H1 (cell line): ENCODE measurements at regions not wholly inside any gene's neighbourhood (a gene's known extent, or its start where the extent isn't known, plus 50 kb on each side); places are given as distances from the start of the nearest gene placed in this dataset.
A peak's percentile ranks its signal among the peaks of the same experiment; 100 is the strongest.

Source experiments
- CTCF ChIA-PET: fragments of 300-600 bp; sonication (Branson Sonifier 250); formaldehyde crosslinking; loops from one replicate; lab custom pipeline; 2021; ENCODE audit not compliant: partially characterized antibody; lab: Charles Lee
- POLR2A ChIA-PET: fragments of 300-600 bp; sonication (Branson Sonifier 250); formaldehyde crosslinking; loops from one replicate; lab custom pipeline; 2021; ENCODE audit warnings: inconsistent platforms; ENCODE audit not compliant: partially characterized antibody; lab: Charles Lee
- DNase-seq, 2 experiments: peaks; one replicate each; pipeline versions ENCODE4 v3.0.0 to v3.0.0-alpha.2; 2010 to 2022; ENCODE audit warnings: low spot score in 2 of 2, low read depth in 1 of 2, mixed read lengths in 1 of 2
- FAIRE-seq: peaks from 2 replicates; lab custom pipeline; 2011; peaks lifted over from hg19 to GRCh38; lab: Jason Lieb, UNC
- H2AFZ ChIP-seq: 2 replicates; pipeline ENCODE4 v1.8.1; 2012; ENCODE audit warnings: low read length, inconsistent platforms
- H2AK5ac ChIP-seq: 2 replicates; pipeline ENCODE4 v1.6.1; 2013; ENCODE audit warnings: low read depth, low read length
- H2BK120ac ChIP-seq: replicated peaks from 2 replicates; pipeline ENCODE3; 2013; ENCODE audit warnings: low read depth, low read length, inconsistent platforms
- H2BK12ac ChIP-seq: 2 replicates; pipeline ENCODE4 v1.6.1; 2013; ENCODE audit warnings: low read depth, low read length
- H2BK15ac ChIP-seq: 2 replicates; pipeline ENCODE4 v1.6.1; 2013; ENCODE audit warnings: low read length
- H2BK20ac ChIP-seq: 2 replicates; pipeline ENCODE4 v1.6.1; 2013; ENCODE audit warnings: low read length
- H2BK5ac ChIP-seq: 2 replicates; pipeline ENCODE4 v1.6.1; 2013; ENCODE audit warnings: low read depth, low read length
- H3K14ac ChIP-seq: 2 replicates; pipeline ENCODE4 v1.6.1; 2013; ENCODE audit warnings: inconsistent platforms; ENCODE audit not compliant: insufficient read length
- H3K18ac ChIP-seq: 2 replicates; pipeline ENCODE4 v1.6.1; 2013; ENCODE audit warnings: low read length; ENCODE audit errors: extremely low read depth
- H3K23ac ChIP-seq: 2 replicates; pipeline ENCODE4 v1.6.1; 2013; ENCODE audit warnings: inconsistent platforms; ENCODE audit not compliant: insufficient read length
- H3K23me2 ChIP-seq: 2 replicates; pipeline ENCODE4 v1.6.1; 2013; ENCODE audit warnings: low read depth, low read length
- H3K27ac ChIP-seq: 2 replicates; pipeline ENCODE4 v1.6.1; 2011; ENCODE audit warnings: low read depth, low read length, inconsistent platforms
- H3K27me3 ChIP-seq, 4 experiments: replicated peaks in 1 of 4; 1 replicate in 1 of 4; 2 replicates in 3 of 4; pipeline versions ENCODE4 v1.6.1 to v1.8.1; 2011 to 2013; ENCODE audit warnings: low read length in 3 of 4, mild to moderate bottlenecking in 3 of 4, inconsistent platforms in 2 of 4, mixed read lengths in 2 of 4, moderate library complexity in 1 of 4; ENCODE audit not compliant: control insufficient read depth in 3 of 4, insufficient read depth in 3 of 4; ENCODE audit errors: extremely low read depth in 1 of 4
- H3K36me3 ChIP-seq, 4 experiments: 2 replicates each; pipeline versions ENCODE4 v1.6.1 to v1.8.1; 2011 to 2013; ENCODE audit warnings: mild to moderate bottlenecking in 4 of 4, low read length in 3 of 4, moderate library complexity in 2 of 4, control low read depth in 1 of 4, inconsistent platforms in 1 of 4; ENCODE audit not compliant: insufficient read depth in 4 of 4, control insufficient read depth in 2 of 4
- H3K4ac ChIP-seq: replicated peaks from 2 replicates; pipeline ENCODE3; 2013; ENCODE audit warnings: low read length, low read depth, mixed read lengths, inconsistent platforms; ENCODE audit not compliant: insufficient read length
- H3K4me1 ChIP-seq, 4 experiments: replicated peaks in 1 of 4; 1 replicate in 1 of 4; 2 replicates in 3 of 4; pipeline versions ENCODE4 v1.6.1 to v1.8.1; 2011 to 2013; ENCODE audit warnings: low read length in 3 of 4, inconsistent platforms in 2 of 4, mixed read lengths in 1 of 4; ENCODE audit not compliant: insufficient read depth in 4 of 4, control insufficient read depth in 3 of 4
- H3K4me2 ChIP-seq, 2 experiments: 2 replicates each; pipeline versions ENCODE4 v1.6.1 to v1.8.1; 2011 to 2013; ENCODE audit warnings: low read depth in 2 of 2, low read length in 2 of 2, control low read depth in 1 of 2, inconsistent platforms in 1 of 2, mild to moderate bottlenecking in 1 of 2; ENCODE audit not compliant: insufficient read depth in 1 of 2
- H3K4me3 ChIP-seq, 4 experiments: fragments of 200-600, 300-600 bp in 1 of 4; sonication (generic), shearing (Covaris generic), sonication (Bioruptor Twin) in 1 of 4; 2 replicates each; pipeline versions ENCODE4 v1.5.1 to v1.8.1; 2011 to 2016; ENCODE audit warnings: low read length in 4 of 4, low read depth in 3 of 4, control low read depth in 2 of 4, inconsistent platforms in 2 of 4, mild to moderate bottlenecking in 2 of 4, mixed read lengths in 1 of 4, moderate library complexity in 1 of 4; ENCODE audit not compliant: insufficient read depth in 2 of 4; ENCODE audit errors: extremely low read depth in 1 of 4
- H3K56ac ChIP-seq: replicated peaks from 2 replicates; pipeline ENCODE3; 2013; ENCODE audit warnings: low read depth, mild to moderate bottlenecking, mixed read lengths, low read length, inconsistent platforms; ENCODE audit not compliant: insufficient read length
- H3K79me1 ChIP-seq: 2 replicates; pipeline ENCODE4 v1.6.1; 2013; ENCODE audit warnings: low read depth, low read length, control low read depth
- H3K79me2 ChIP-seq, 2 experiments: 2 replicates each; pipeline versions ENCODE4 v1.6.1 to v1.8.1; 2012 to 2013; ENCODE audit warnings: low read length in 2 of 2, mild to moderate bottlenecking in 2 of 2, inconsistent platforms in 1 of 2; ENCODE audit not compliant: insufficient read depth in 2 of 2, control insufficient read depth in 1 of 2
- H3K9ac ChIP-seq, 4 experiments: replicated peaks in 1 of 4; 1 replicate in 1 of 4; 2 replicates in 3 of 4; pipeline versions ENCODE4 v1.6.1 to v1.8.1; 2011 to 2013; ENCODE audit warnings: low read depth in 3 of 4, low read length in 3 of 4, control low read depth in 2 of 4, mild to moderate bottlenecking in 2 of 4, moderate library complexity in 2 of 4, inconsistent platforms in 1 of 4; ENCODE audit errors: extremely low read depth in 1 of 4
- H3K9me3 ChIP-seq, 2 experiments: 2 replicates each; pipeline versions ENCODE4 v1.6.1 to v1.8.1; 2012 to 2013; ENCODE audit warnings: mild to moderate bottlenecking in 2 of 2, moderate library complexity in 2 of 2, control low read depth in 1 of 2, inconsistent platforms in 1 of 2, low read depth in 1 of 2, low read length in 1 of 2, mixed read lengths in 1 of 2; ENCODE audit not compliant: insufficient read depth in 2 of 2
- H4K20me1 ChIP-seq, 2 experiments: replicated peaks in 1 of 2; 2 replicates each; pipeline versions ENCODE3 to v1.8.1; 2011 to 2013; ENCODE audit warnings: inconsistent platforms in 2 of 2, low read length in 2 of 2, mild to moderate bottlenecking in 1 of 2; ENCODE audit not compliant: insufficient read depth in 2 of 2, control insufficient read depth in 1 of 2
- H4K5ac ChIP-seq: 2 replicates; pipeline ENCODE4 v1.6.1; 2013; ENCODE audit warnings: low read length, low read depth, mixed read lengths, inconsistent platforms; ENCODE audit not compliant: insufficient read length
- H4K8ac ChIP-seq: 2 replicates; pipeline ENCODE4 v1.8.0; 2013; ENCODE audit warnings: mild to moderate bottlenecking, moderate library complexity, low read length, inconsistent platforms; ENCODE audit not compliant: insufficient read depth; ENCODE audit errors: extremely low read depth
- H4K91ac ChIP-seq: replicated peaks from 2 replicates; pipeline ENCODE3; 2013; ENCODE audit warnings: low read length, mixed read lengths, inconsistent platforms; ENCODE audit not compliant: insufficient read length
- ATF2 ChIP-seq: IDR thresholded peaks from 2 replicates; pipeline ENCODE4 v1.6.1; 2012; ENCODE audit warnings: low read length, inconsistent platforms
- JUN ChIP-seq: IDR thresholded peaks from 2 replicates; pipeline ENCODE4 v1.6.1; 2011; ENCODE audit warnings: low read depth, mild to moderate bottlenecking, improper control_type of control experiment, low read length
- KDM5A ChIP-seq: fragments of 200-600 bp; IDR thresholded peaks from 2 replicates; pipeline ENCODE4 v1.7.1; 2012; ENCODE audit warnings: mild to moderate bottlenecking, low read length, inconsistent platforms, mixed read lengths
- NANOG ChIP-seq: IDR thresholded peaks from 2 replicates; pipeline ENCODE4 v1.6.1; 2011; ENCODE audit warnings: low read length, low read depth, mild to moderate bottlenecking, inconsistent platforms; ENCODE audit not compliant: insufficient read depth, poor library complexity, severe bottlenecking
- RBBP5 ChIP-seq: IDR thresholded peaks from 2 replicates; pipeline ENCODE4 v1.7.1; 2012; ENCODE audit warnings: low read depth, mild to moderate bottlenecking, inconsistent platforms, low read length, moderate library complexity, borderline replicate concordance
- RNF2 ChIP-seq: fragments of 200-900, 300-1000 bp; sonication (generic); IDR thresholded peaks from 2 replicates; pipeline ENCODE4 v1.7.1; 2016; ENCODE audit warnings: borderline replicate concordance, low read depth, mild to moderate bottlenecking, antibody characterized with exemption, low read length; ENCODE audit not compliant: poor library complexity, severe bottlenecking; ENCODE audit errors: missing control alignments
- SUZ12 ChIP-seq: fragments of 200-600 bp; sonication (generic); IDR thresholded peaks from 2 replicates; pipeline ENCODE4 v1.6.1; 2012; ENCODE audit warnings: mild to moderate bottlenecking, inconsistent platforms, low read length, moderate library complexity, mixed read lengths
- TBP ChIP-seq: IDR thresholded peaks from 2 replicates; pipeline ENCODE4 v1.6.1; 2011; ENCODE audit warnings: low read depth, low read length, improper control_type of control experiment
- USF2 ChIP-seq: IDR thresholded peaks from 2 replicates; pipeline ENCODE4 v1.6.1; 2011; ENCODE audit warnings: low read length, improper control_type of control experiment
- WGBS, 2 experiments: shearing (Covaris generic) in 1 of 2; methylation state at CpG; one replicate each; pipeline versions ENCODE4 v1.1.6 to v1.1.7; 2013 to 2015; ENCODE audit warnings: low lambda C conversion rate in 2 of 2, mixed read lengths in 2 of 2, inconsistent platforms in 1 of 2, low coverage in 1 of 2, missing lambda C conversion rate in 1 of 2; ENCODE audit not compliant: insufficient replicate concordance in 2 of 2, insufficient coverage in 1 of 2, insufficient read length in 1 of 2; ENCODE audit errors: extremely low coverage in 1 of 2, missing lambda C conversion rate in 1 of 2; 5-methylcytosine and 5-hydroxymethylcytosine counted together

- 79% methylated on average over 8 of the region's 8 CpGs; no CpG with 5 or more reads in 1 of the 2 experiments for WGBS, 2 experiments
- peak overlapping the region; percentile 63 for H4K91ac ChIP-seq
- H3K56ac ChIP-seq = no peak overlapping the region
- no peak for FAIRE-seq
- ChIA-PET POLR2A (interaction anchor here (0.6 kb wide), 1 partner anchor 218 kb away, joined by 3 read pairs; no protein-coding TSS in a partner anchor), CTCF (interaction anchor here (0.8 to 1.2 kb wide), 4 partner anchors 145 to 250 kb away, joined by 3 to 4 read pairs (median 4); no protein-coding TSS in a partner anchor)
- no peaks in the 10 kb centered on the region for H3K36me3 ChIP-seq
- no peak overlapping the region for H3K14ac ChIP-seq
- H3K23me2 ChIP-seq = no peaks in the 10 kb centered on the region
- no peak overlapping the region for H3K23ac ChIP-seq
- no peak overlapping the region for H3K27ac ChIP-seq
- H4K20me1 ChIP-seq = no peaks in the 10 kb centered on the region
- H3K9me3 ChIP-seq = no peaks in the 10 kb centered on the region
- H2BK120ac ChIP-seq = no peak overlapping the region
- H4K5ac ChIP-seq = no peak overlapping the region
- peaks cover 4 to 13% (median 8%) of the 10 kb centered on the region in 4 experiments; a peak in 5 of 7 replicates for H3K4me1 ChIP-seq
- H3K27me3 ChIP-seq = no peaks in the 10 kb centered on the region
- no peak overlapping the region for H3K4ac ChIP-seq
- no peaks in the 10 kb centered on the region for H3K79me2 ChIP-seq
- DNase-seq = no peak
- no peak overlapping the region for H2BK12ac ChIP-seq
- H3K18ac ChIP-seq = no peak overlapping the region
- no peak overlapping the region for H2AFZ ChIP-seq
- H3K4me2 ChIP-seq = no peak overlapping the region
- no peak overlapping the region for H3K4me3 ChIP-seq
- no peak overlapping the region for H2AK5ac ChIP-seq
- H2BK5ac ChIP-seq = no peak overlapping the region
- H3K79me1 ChIP-seq = no peaks in the 10 kb centered on the region
- H3K9ac ChIP-seq = no peak overlapping the region
- no peak overlapping the region for H2BK20ac ChIP-seq
- H4K8ac ChIP-seq = no peak overlapping the region
- no peak overlapping the region for H2BK15ac ChIP-seq
- TF ChIP-seq TBP (no peak), USF2 (no peak), ATF2 (no peak), JUN (no peak), KDM5A (no peak), RBBP5 (no peak), NANOG (no peak), SUZ12 (no peak), RNF2 (no peak)
These were observed 150.3 kb upstream of the ADRA1B start for GRCh38 chr5:159765760-159766517.
